ENCODE measurements at regions not wholly inside any gene's neighbourhood (a gene's known extent, or its start where the extent isn't known, plus 50 kb on each side); places are given as distances from the start of the nearest gene placed in this dataset.
A peak's percentile ranks its signal among the peaks of the same experiment; 100 is the strongest.

DNA sequence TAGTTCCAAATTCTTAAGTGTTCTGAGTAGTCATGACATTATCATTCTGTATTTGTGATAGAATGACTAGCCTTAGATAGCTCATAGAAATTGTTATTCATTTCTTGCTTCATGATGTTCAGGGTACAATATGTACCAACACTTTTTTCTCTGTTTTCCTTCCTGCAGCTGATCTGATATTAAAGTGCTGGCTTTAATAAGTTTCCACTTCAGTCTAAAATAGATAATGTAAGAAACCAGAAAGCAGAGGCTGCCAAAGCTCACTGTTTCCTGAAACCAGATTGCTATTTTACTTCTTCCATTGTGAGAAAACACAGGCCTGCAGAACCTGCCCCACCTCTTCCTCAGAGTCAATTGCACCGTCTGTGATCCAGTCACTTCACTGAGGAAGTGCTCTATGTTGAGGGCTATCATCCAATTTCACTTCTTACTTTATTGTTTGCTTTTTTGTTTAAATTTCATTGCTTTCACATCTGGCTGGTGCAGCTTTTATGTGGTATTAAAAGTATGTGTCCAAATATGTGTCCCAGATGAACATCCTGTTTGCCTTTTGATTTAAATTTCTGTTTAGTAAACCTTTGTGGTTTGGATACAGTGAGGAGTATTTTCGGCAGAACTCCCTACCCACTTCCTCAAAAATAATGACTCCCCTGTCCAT, 652.1 kb downstream of the ANKRD50 start:
- no peak overlapping the region for H3K9ac ChIP-seq (ENCODE audit: low read length in 3 of 3)
- peak overlapping the region in 1 of 2 donors; percentile 65 for H3K27ac ChIP-seq (ENCODE audit: low read depth in 2 of 2, low read length in 2 of 2)
- FAIRE-seq (no peak), DNase-seq (peak in 2 of 5 donors; percentile 1 to 46)
- intact Hi-C loops (cut with DNase I) = no loop called here
- no peaks in the 10 kb centered on the region for H3K36me3 ChIP-seq (ENCODE audit: control insufficient read depth in 2 of 3, insufficient read depth in 3 of 3, low read length in 3 of 3)
- peak overlapping the region in 1 of 3 donors; percentile 20 for H3K4me3 ChIP-seq (ENCODE audit: low read length in 3 of 3)
- H3K4me1 ChIP-seq (ENCODE audit: control insufficient read depth in 2 of 3, insufficient read depth in 2 of 3, low read depth in 1 of 3, low read length in 3 of 3) = no peaks in the 10 kb centered on the region
- no peaks in the 10 kb centered on the region for H3K27me3 ChIP-seq (ENCODE audit: control insufficient read depth, insufficient read depth, low read length)
- TF ChIP-seq, protein P1, sequence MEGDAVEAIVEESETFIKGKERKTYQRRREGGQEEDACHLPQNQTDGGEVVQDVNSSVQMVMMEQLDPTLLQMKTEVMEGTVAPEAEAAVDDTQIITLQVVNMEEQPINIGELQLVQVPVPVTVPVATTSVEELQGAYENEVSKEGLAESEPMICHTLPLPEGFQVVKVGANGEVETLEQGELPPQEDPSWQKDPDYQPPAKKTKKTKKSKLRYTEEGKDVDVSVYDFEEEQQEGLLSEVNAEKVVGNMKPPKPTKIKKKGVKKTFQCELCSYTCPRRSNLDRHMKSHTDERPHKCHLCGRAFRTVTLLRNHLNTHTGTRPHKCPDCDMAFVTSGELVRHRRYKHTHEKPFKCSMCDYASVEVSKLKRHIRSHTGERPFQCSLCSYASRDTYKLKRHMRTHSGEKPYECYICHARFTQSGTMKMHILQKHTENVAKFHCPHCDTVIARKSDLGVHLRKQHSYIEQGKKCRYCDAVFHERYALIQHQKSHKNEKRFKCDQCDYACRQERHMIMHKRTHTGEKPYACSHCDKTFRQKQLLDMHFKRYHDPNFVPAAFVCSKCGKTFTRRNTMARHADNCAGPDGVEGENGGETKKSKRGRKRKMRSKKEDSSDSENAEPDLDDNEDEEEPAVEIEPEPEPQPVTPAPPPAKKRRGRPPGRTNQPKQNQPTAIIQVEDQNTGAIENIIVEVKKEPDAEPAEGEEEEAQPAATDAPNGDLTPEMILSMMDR (IDR thresholded peaks at IDR 0.05; ENCODE audit: borderline replicate concordance, extremely low read depth, insufficient read depth) = no peak
- no peaks in the 10 kb centered on the region for H3K9me3 ChIP-seq (ENCODE audit: control insufficient read depth in 2 of 3, insufficient read depth in 1 of 3, low read length in 3 of 3)

DNA sequence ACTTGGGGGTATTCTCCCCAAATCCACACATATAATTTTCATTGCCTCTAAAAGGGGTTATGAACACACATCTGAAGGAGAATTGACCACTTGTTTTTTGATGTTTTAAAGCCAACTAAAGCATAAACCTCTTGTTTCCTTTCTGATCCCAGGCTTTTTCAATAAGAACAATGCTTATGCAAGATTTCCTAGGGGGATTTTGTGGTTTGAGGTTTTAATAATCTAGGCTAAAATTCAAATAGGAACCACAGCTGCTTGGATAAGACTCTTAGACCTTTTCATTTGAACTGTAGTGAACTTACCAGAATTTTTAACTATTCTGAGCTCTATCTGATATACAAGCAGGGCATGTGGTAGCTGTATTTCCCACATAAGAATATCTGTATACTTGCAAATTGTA, 651.1 kb downstream of the ANKRD50 start:
- TF ChIP-seq, protein P1 (IDR thresholded peaks at IDR 0.05; ENCODE audit: borderline replicate concordance, extremely low read depth, insufficient read depth) = no peak
- intact Hi-C loops (cut with DNase I) = no loop called here
- FAIRE-seq (no peak), DNase-seq (peak in 1 of 5 donors; percentile 9)
- no peaks in the 10 kb centered on the region for H3K9me3 ChIP-seq (ENCODE audit: control insufficient read depth in 2 of 3, insufficient read depth in 1 of 3, low read length in 3 of 3)
- no peak overlapping the region for H3K4me3 ChIP-seq (ENCODE audit: low read length in 3 of 3)
- H3K4me1 ChIP-seq (ENCODE audit: control insufficient read depth in 2 of 3, insufficient read depth in 2 of 3, low read depth in 1 of 3, low read length in 3 of 3) = no peaks in the 10 kb centered on the region
- no peak overlapping the region for H3K9ac ChIP-seq (ENCODE audit: low read length in 3 of 3)
- no peak overlapping the region for H3K27ac ChIP-seq (ENCODE audit: low read depth in 2 of 2, low read length in 2 of 2)
- no peaks in the 10 kb centered on the region for H3K36me3 ChIP-seq (ENCODE audit: control insufficient read depth in 2 of 3, insufficient read depth in 3 of 3, low read length in 3 of 3)
- no peaks in the 10 kb centered on the region for H3K27me3 ChIP-seq (ENCODE audit: control insufficient read depth, insufficient read depth, low read length)

DNA sequence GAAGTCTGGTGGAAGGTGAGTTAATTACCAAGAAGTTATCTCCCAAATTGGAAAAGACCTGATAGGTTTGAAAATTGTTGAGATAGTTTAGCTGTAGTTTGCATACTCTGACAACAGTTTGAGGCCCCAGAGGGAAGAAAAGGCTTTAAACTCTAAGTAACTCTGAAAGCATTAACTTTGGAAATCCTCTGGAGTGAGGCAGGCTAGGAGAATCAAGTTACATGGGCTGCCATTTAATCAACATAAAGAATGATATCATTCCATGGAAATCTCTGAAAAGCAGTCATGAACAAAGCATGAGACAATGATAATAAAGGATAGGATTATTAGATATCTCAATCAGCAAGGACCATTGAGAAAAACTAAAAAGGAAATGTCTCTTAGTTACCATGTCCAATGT, 647.1 kb downstream of the ANKRD50 start:
- FAIRE-seq = no peak
- no peaks in the 10 kb centered on the region for H3K36me3 ChIP-seq (ENCODE audit: control insufficient read depth in 2 of 3, insufficient read depth in 3 of 3, low read length in 3 of 3)
- H3K4me3 ChIP-seq (ENCODE audit: low read length in 3 of 3) = no peak overlapping the region
- H3K27me3 ChIP-seq (ENCODE audit: control insufficient read depth, insufficient read depth, low read length) = no peaks in the 10 kb centered on the region
- H3K9me3 ChIP-seq (ENCODE audit: control insufficient read depth in 2 of 3, insufficient read depth in 1 of 3, low read length in 3 of 3) = peaks cover 0 to 9% (median 0%) of the 10 kb centered on the region in 3 donors
- intact Hi-C loops (cut with DNase I) = no loop called here
- no peak overlapping the region for H3K27ac ChIP-seq (ENCODE audit: low read depth in 2 of 2, low read length in 2 of 2)
- H3K4me1 ChIP-seq (ENCODE audit: control insufficient read depth in 2 of 3, insufficient read depth in 2 of 3, low read depth in 1 of 3, low read length in 3 of 3) = no peaks in the 10 kb centered on the region
- H3K9ac ChIP-seq (ENCODE audit: low read length in 3 of 3) = no peak overlapping the region
- no peak for DNase-seq
- TF ChIP-seq, protein P1 (IDR thresholded peaks at IDR 0.05; ENCODE audit: borderline replicate concordance, extremely low read depth, insufficient read depth) = no peak

DNA sequence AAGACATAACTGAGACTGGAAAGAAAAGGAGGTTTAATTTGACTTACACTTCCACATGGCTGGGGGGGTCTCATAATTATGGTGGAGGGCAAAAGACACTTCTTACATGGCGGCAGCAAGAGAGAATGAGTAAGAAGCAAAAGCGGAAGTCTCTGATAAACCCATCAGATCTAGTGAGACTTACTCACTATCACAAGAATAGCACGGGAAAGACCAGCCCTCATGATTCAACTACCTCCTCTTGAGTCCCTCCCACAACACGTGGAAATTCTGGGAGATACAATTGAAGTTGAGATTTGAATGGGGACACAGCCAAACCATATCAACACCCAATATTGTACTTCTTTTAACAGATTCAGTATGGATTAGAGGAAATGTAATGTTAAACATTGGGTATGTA, 646.6 kb downstream of the ANKRD50 start:
- intact Hi-C loops (cut with DNase I) = no loop called here
- H3K27me3 ChIP-seq (ENCODE audit: control insufficient read depth, insufficient read depth, low read length) = no peaks in the 10 kb centered on the region
- TF ChIP-seq, protein P1 (IDR thresholded peaks at IDR 0.05; ENCODE audit: borderline replicate concordance, extremely low read depth, insufficient read depth) = no peak
- FAIRE-seq (no peak), DNase-seq (no peak)
- H3K36me3 ChIP-seq (ENCODE audit: control insufficient read depth in 2 of 3, insufficient read depth in 3 of 3, low read length in 3 of 3) = no peaks in the 10 kb centered on the region
- no peak overlapping the region for H3K9ac ChIP-seq (ENCODE audit: low read length in 3 of 3)
- peaks cover 0 to 10% (median 0%) of the 10 kb centered on the region in 3 donors for H3K9me3 ChIP-seq (ENCODE audit: control insufficient read depth in 2 of 3, insufficient read depth in 1 of 3, low read length in 3 of 3)
- no peak overlapping the region for H3K4me3 ChIP-seq (ENCODE audit: low read length in 3 of 3)
- no peaks in the 10 kb centered on the region for H3K4me1 ChIP-seq (ENCODE audit: control insufficient read depth in 2 of 3, insufficient read depth in 2 of 3, low read depth in 1 of 3, low read length in 3 of 3)
- H3K27ac ChIP-seq (ENCODE audit: low read depth in 2 of 2, low read length in 2 of 2) = no peak overlapping the region
